Liver (tissue), 8 donors: ENCODE measurements at regions not wholly inside any gene's neighbourhood (a gene's known extent, or its start where the extent isn't known, plus 50 kb on each side); places are given as distances from the start of the nearest gene placed in this dataset.

Experiments
- DNase-seq: peaks from one replicate; pipeline ENCODE4 v3.0.0-alpha.2; 2017; ENCODE audit warnings: low spot score
- H3K27ac ChIP-seq, 2 donors: one replicate each; pipeline ENCODE4 v1.7.0; 2013; ENCODE audit warnings: inconsistent platforms in 2 of 2, low read length in 2 of 2, control low read depth in 1 of 2, low read depth in 1 of 2, mild to moderate bottlenecking in 1 of 2
- H3K27me3 ChIP-seq, 4 donors: one replicate each; pipeline versions ENCODE4 v1.6.1 to v1.7.0; 2013; ENCODE audit warnings: low read length in 3 of 4, inconsistent platforms in 1 of 4, mild to moderate bottlenecking in 1 of 4, moderate library complexity in 1 of 4; ENCODE audit not compliant: control insufficient read depth in 4 of 4, insufficient read depth in 4 of 4
- H3K36me3 ChIP-seq, 4 donors: one replicate each; pipeline versions ENCODE4 v1.6.1 to v1.7.0; 2013; ENCODE audit warnings: low read length in 3 of 4, mild to moderate bottlenecking in 3 of 4, low read depth in 1 of 4, moderate library complexity in 1 of 4; ENCODE audit not compliant: control insufficient read depth in 4 of 4, insufficient read depth in 3 of 4
- H3K4me1 ChIP-seq, 4 donors: one replicate each; pipeline versions ENCODE4 v1.6.1 to v1.7.0; 2013; ENCODE audit warnings: low read length in 3 of 4, mild to moderate bottlenecking in 3 of 4, moderate library complexity in 1 of 4; ENCODE audit not compliant: control insufficient read depth in 4 of 4, insufficient read depth in 4 of 4
- H3K4me3 ChIP-seq, 3 donors: one replicate each; pipeline versions ENCODE4 v1.6.1 to v1.7.0; 2013; ENCODE audit warnings: low read length in 3 of 3, control low read depth in 1 of 3, low read depth in 1 of 3, mild to moderate bottlenecking in 1 of 3
- H3K9ac ChIP-seq, 2 donors: one replicate each; pipeline ENCODE4 v1.7.0; 2013; ENCODE audit warnings: low read length in 2 of 2, mild to moderate bottlenecking in 2 of 2, moderate library complexity in 2 of 2, control low read depth in 1 of 2, low read depth in 1 of 2
- H3K9me3 ChIP-seq, 4 donors: one replicate each; pipeline versions ENCODE4 v1.6.1 to v1.7.0; 2013; ENCODE audit warnings: low read length in 3 of 4; ENCODE audit not compliant: control insufficient read depth in 4 of 4
- ATF3 ChIP-seq: IDR thresholded peaks from 2 replicates; pipeline ENCODE4 v1.6.1; 2016; ENCODE audit warnings: antibody characterized with exemption
- CTCF ChIP-seq: fragments of 150-350 bp; IDR thresholded peaks from 2 replicates; pipeline ENCODE4 v1.5.1; 2017; ENCODE audit warnings: improper control_type of control experiment, low read depth, low read length; ENCODE audit not compliant: missing input control
- EGR1 ChIP-seq, 2 donors: IDR thresholded peaks; 2 replicates each; pipeline ENCODE4 v1.6.1; 2016 to 2018; ENCODE audit warnings: antibody characterized with exemption in 2 of 2, low read depth in 2 of 2
- FOXA1 ChIP-seq: IDR thresholded peaks from 2 replicates; pipeline ENCODE4 v1.6.1; 2016; ENCODE audit warnings: antibody characterized with exemption
- GABPA ChIP-seq, 2 donors: IDR thresholded peaks in 1 of 2; conservative IDR thresholded peaks in 1 of 2; 2 replicates each; pipeline ENCODE4 v1.6.1; 2016; ENCODE audit warnings: antibody characterized with exemption in 2 of 2, mild to moderate bottlenecking in 1 of 2, moderate library complexity in 1 of 2
- HNF4A ChIP-seq, 2 donors: conservative IDR thresholded peaks; 2 replicates each; pipeline ENCODE4 v1.6.1; 2016; ENCODE audit warnings: antibody characterized with exemption in 2 of 2, mild to moderate bottlenecking in 2 of 2
- JUND ChIP-seq, 2 donors: IDR thresholded peaks; 2 replicates each; pipeline ENCODE4 v1.6.1; 2016; ENCODE audit warnings: antibody characterized with exemption in 2 of 2
- MAX ChIP-seq: IDR thresholded peaks from 2 replicates; pipeline ENCODE4 v1.6.1; 2016; ENCODE audit warnings: antibody characterized with exemption
- NR2F2 ChIP-seq: IDR thresholded peaks from 2 replicates; pipeline ENCODE4 v1.6.1; 2016; ENCODE audit warnings: antibody characterized with exemption
- REST ChIP-seq: IDR thresholded peaks from 2 replicates; pipeline ENCODE4 v1.6.1; 2016; ENCODE audit warnings: antibody characterized with exemption, mild to moderate bottlenecking
- RXRA ChIP-seq, 2 donors: IDR thresholded peaks; 2 replicates each; pipeline ENCODE4 v1.6.1; 2017 to 2018; ENCODE audit warnings: antibody characterized with exemption in 2 of 2, mild to moderate bottlenecking in 1 of 2
- TAF1 ChIP-seq: conservative IDR thresholded peaks from 2 replicates; pipeline ENCODE4 v1.6.1; 2016; ENCODE audit warnings: antibody characterized with exemption, mild to moderate bottlenecking
- YY1 ChIP-seq: IDR thresholded peaks from 2 replicates; pipeline ENCODE4 v1.6.1; 2016; ENCODE audit warnings: antibody characterized with exemption, mild to moderate bottlenecking
- ZBTB33 ChIP-seq: IDR thresholded peaks from 2 replicates; pipeline ENCODE4 v1.6.1; 2016; ENCODE audit warnings: antibody characterized with exemption
- WGBS: extraction: QIAGEN DNeasy Blood & Tissue Kit; methylation state at CpG from one replicate; pipeline ENCODE4 v1.1.7; 2013; 5-methylcytosine and 5-hydroxymethylcytosine counted together
- donor health status: healthy.
- donor health status: healthy.
- donor health status: healthy.
- donor health status: healthy.
- donor health status: healthy.

- TF ChIP-seq CTCF, result no peak
Measured at GRCh38 chr3:77871436-77871835, 831.5 kb downstream of the ROBO2 start (continued).

GRCh38 chr3:77873598-77873997, 833.7 kb downstream of the ROBO2 start:
- Histone ChIP-seq H3K27ac (no peak overlapping the region), H3K4me1 (no peaks in the 10 kb centered on the region), H3K27me3 (no peaks in the 10 kb centered on the region), H3K9ac (no peak overlapping the region), H3K4me3 (no peak overlapping the region), H3K36me3 (no peaks in the 10 kb centered on the region), H3K9me3 (no peaks in the 10 kb centered on the region)
- DNase-seq, result no peak
- no peak for TF ChIP-seq EGR1 (IDR thresholded peaks at IDR 0.05; ENCODE audit: low read depth in 2 of 2)
- no peak for TF ChIP-seq RXRA (IDR thresholded peaks at IDR 0.05)
- TF ChIP-seq FOXA1, result no peak
- no peak for TF ChIP-seq ZBTB33
- no peak for TF ChIP-seq HNF4A (conservative IDR thresholded peaks at IDR 0.05)
- no peak for TF ChIP-seq GABPA (IDR thresholded peaks at IDR 0.05 in 1 of 2, conservative IDR thresholded peaks at IDR 0.05 in 1 of 2)
- TF ChIP-seq TAF1, result no peak
- no peak for TF ChIP-seq REST
- TF ChIP-seq YY1, result no peak
- TF ChIP-seq ATF3, result no peak
- no peak for TF ChIP-seq MAX
- TF ChIP-seq JUND (IDR thresholded peaks at IDR 0.05), result no peak
- TF ChIP-seq NR2F2, result no peak
- no peak for TF ChIP-seq CTCF
- WGBS, result 83% methylated on average over 4 of the region's 4 CpGs
